Epithelial cell of proximal tubule (primary cell): ENCODE measurements at regions not wholly inside any gene's neighbourhood (a gene's known extent, or its start where the extent isn't known, plus 50 kb on each side); places are given as distances from the start of the nearest gene placed in this dataset.

Source experiments
- DNase-seq: peaks from one replicate; pipeline ENCODE4 v3.0.0-alpha.2; 2011; ENCODE audit warnings: low read depth
- H3K4me3 ChIP-seq: 2 replicates; pipeline ENCODE4 v1.5.1; 2011; ENCODE audit warnings: low read depth, mild to moderate bottlenecking, low read length
- CTCF ChIP-seq: conservative IDR thresholded peaks from 2 replicates; pipeline ENCODE4 v1.5.1; 2012; ENCODE audit warnings: low read depth, mild to moderate bottlenecking, low read length

GRCh38 chr6:160891690-160892089 is 99.9 kb upstream of the MAP3K4 start:
- H3K4me3 ChIP-seq, result no peak overlapping the region
- DNase-seq, result no peak
- TF ChIP-seq CTCF, result no peak

GRCh38 chr6:160895562-160895961 is 96.0 kb upstream of the MAP3K4 start:
- TF ChIP-seq CTCF, result no peak
- DNase-seq, result no peak

GRCh38 chr6:160899671-160900430 is 91.7 kb upstream of the MAP3K4 start:
- DNase-seq, result no peak
- no peak overlapping the region for H3K4me3 ChIP-seq
- no peak for TF ChIP-seq CTCF

More at GRCh38 chr6:160895562-160895961, 96.0 kb upstream of the MAP3K4 start:
- no peak overlapping the region for H3K4me3 ChIP-seq

GRCh38 chr6:160911949-160912348 is 79.6 kb upstream of the MAP3K4 start:
- no peak overlapping the region for H3K4me3 ChIP-seq
- no peak for DNase-seq
- no peak for TF ChIP-seq CTCF

GRCh38 chr6:160912411-160912810 is 79.2 kb upstream of the MAP3K4 start:
- DNase-seq, result peak; percentile 54
- H3K4me3 ChIP-seq, result no peak overlapping the region
- no peak for TF ChIP-seq CTCF

- no peak for DNase-seq
- no peak for TF ChIP-seq CTCF
- no peak overlapping the region for H3K4me3 ChIP-seq
Observed at GRCh38 chr6:160917572-160917971, 74.0 kb upstream of the MAP3K4 start.
